Calu3 (cell line): ENCODE measurements at regions not wholly inside any gene's neighbourhood (a gene's known extent, or its start where the extent isn't known, plus 50 kb on each side); places are given as distances from the start of the nearest gene placed in this dataset.

Source experiments
- BruUV-seq: library from RNA; stranded (reverse); fragments of 400-500 nt; replicated peaks from 2 replicates; lab custom pipeline; 2021; lab: Mats Ljungman, UMichigan
- CTCF ChIA-PET: fragments of 300-600 bp; sonication (Branson Sonifier 250); formaldehyde crosslinking; loops from one replicate; lab custom pipeline; 2022; ENCODE audit warnings: antibody characterized with exemption; lab: Charles Lee
- DNase-seq: peaks from one replicate; pipeline ENCODE4 v3.0.0; 2022
- H3K27ac Mint-ChIP-seq: one replicate; pipeline ENCODE4 v1.8.0; 2022; ENCODE audit warnings: mixed read lengths; ENCODE audit not compliant: unreplicated experiment
- H3K27me3 Mint-ChIP-seq: one replicate; pipeline ENCODE4 v1.8.0; 2022; ENCODE audit warnings: mixed read lengths; ENCODE audit not compliant: unreplicated experiment
- H3K36me3 Mint-ChIP-seq: one replicate; pipeline ENCODE4 v1.8.0; 2022; ENCODE audit warnings: mild to moderate bottlenecking, moderate library complexity, mixed read lengths; ENCODE audit not compliant: insufficient read depth, unreplicated experiment
- H3K4me1 Mint-ChIP-seq: one replicate; pipeline ENCODE4 v1.8.0; 2022; ENCODE audit warnings: mild to moderate bottlenecking, low read depth, mixed read lengths; ENCODE audit not compliant: unreplicated experiment
- H3K4me3 Mint-ChIP-seq: one replicate; pipeline ENCODE4 v1.8.0; 2022; ENCODE audit warnings: mild to moderate bottlenecking, low read depth, moderate library complexity, mixed read lengths; ENCODE audit not compliant: unreplicated experiment
- H3K9me3 Mint-ChIP-seq: one replicate; pipeline ENCODE4 v1.8.0; 2022; ENCODE audit warnings: low read depth, mixed read lengths; ENCODE audit not compliant: unreplicated experiment
- CTCF ChIP-seq: fragments of 200-600 bp; IDR thresholded peaks from one replicate; pipeline ENCODE4 v1.8.0; 2022; ENCODE audit warnings: antibody characterized with exemption; ENCODE audit not compliant: unreplicated experiment
- intact Hi-C: fragments of 100-400 bp; cut with micrococcal nuclease; formaldehyde crosslinking; loops from one replicate; pipeline ENCODE4 v1.10.0; 2022; ENCODE audit not compliant: unreplicated experiment

GRCh38 chr21:35245879-35246278 lies 196.8 kb upstream of the RUNX1 start:
- TF ChIP-seq CTCF = no peak
- DNase-seq = no peak
- H3K27ac Mint-ChIP-seq = no peak overlapping the region
- H3K4me3 Mint-ChIP-seq = no peak overlapping the region
- CTCF ChIA-PET = no interaction called here
- no peaks in the 10 kb centered on the region for H3K27me3 Mint-ChIP-seq
- peaks cover 17% of the 10 kb centered on the region for H3K4me1 Mint-ChIP-seq
- H3K9me3 Mint-ChIP-seq = peaks cover 3% of the 10 kb centered on the region
- intact Hi-C loops = no loop called here
- no TSS peak for BruUV-seq
- H3K36me3 Mint-ChIP-seq = peaks cover 5% of the 10 kb centered on the region

DNA sequence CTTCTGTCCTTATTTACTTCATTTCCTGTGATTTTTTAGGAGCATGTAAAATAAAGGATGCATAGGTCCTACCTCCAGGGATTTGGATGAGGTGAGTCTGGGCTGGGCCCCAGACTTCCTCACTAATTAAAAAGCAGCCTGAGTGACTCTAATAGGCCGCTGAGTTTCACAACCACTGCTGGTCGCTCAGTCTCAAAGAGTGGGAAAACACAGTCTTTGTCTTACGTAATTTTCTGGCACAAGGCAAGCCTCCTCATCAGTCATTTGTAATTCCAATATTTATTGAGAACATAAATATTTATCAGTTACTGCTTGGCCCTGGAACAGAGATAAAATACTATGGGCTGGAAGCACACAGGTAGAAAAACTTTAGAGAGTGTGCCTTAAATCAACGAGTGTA lies 195.4 kb upstream of the RUNX1 start:
- no peak for TF ChIP-seq CTCF
- Mint-ChIP-seq H3K27me3 (no peaks in the 10 kb centered on the region), H3K4me3 (no peak overlapping the region), H3K4me1 (peaks cover 17% of the 10 kb centered on the region), H3K9me3 (peaks cover 3% of the 10 kb centered on the region), H3K36me3 (peaks cover 5% of the 10 kb centered on the region), H3K27ac (no peak overlapping the region)
- intact Hi-C loops = no loop called here
- no TSS peak for BruUV-seq
- CTCF ChIA-PET = no interaction called here
- no peak for DNase-seq

DNA sequence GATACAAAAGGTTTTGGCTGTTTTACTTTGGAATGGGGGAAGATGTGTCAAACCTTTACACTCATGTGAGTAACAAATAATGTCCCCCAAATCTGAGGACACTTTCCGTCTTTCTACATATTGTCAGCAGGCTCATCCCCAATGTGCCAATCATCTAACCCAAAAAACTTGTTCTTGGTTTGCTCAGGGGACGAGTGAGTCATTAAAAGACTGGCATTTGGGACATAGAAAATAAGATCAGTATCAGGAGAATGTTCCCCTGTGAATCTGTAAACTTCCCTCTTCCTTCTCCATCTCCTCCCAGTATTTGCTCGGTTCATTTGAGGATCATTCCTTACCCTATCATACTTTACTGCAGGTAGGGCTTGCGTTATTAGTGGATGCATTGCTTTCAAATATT lies 194.1 kb upstream of the RUNX1 start:
- intact Hi-C loops = no loop called here
- CTCF ChIA-PET = no interaction called here
- no TSS peak for BruUV-seq

DNA sequence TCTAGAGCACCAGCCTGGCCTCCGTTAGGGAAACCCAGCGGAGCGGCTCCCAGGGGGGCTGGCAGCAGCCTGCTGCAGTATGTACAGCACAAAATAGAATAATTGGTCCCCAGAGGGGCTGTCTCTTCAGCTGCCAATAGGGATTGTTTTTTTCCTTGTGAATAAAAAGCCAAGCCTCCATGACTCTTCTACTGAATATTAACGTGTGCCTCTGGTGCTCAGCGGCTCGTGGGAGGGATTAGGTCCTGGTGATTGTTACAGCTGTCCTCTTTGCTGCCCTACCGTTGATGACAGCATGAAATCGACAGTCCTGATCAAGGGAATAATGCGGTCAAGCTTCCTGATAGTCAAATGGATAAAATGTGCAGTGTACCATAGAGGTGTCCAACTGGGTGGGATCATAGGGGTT lies 190.7 kb upstream of the RUNX1 start:
- intact Hi-C loops = no loop called here
- H3K4me3 Mint-ChIP-seq = no peak overlapping the region
- DNase-seq = no peak
- CTCF ChIA-PET = no interaction called here
- H3K4me1 Mint-ChIP-seq = peaks cover 8% of the 10 kb centered on the region
- H3K27ac Mint-ChIP-seq = no peak overlapping the region
- H3K36me3 Mint-ChIP-seq = no peaks in the 10 kb centered on the region
- no peak for TF ChIP-seq CTCF
- H3K27me3 Mint-ChIP-seq = no peaks in the 10 kb centered on the region
- H3K9me3 Mint-ChIP-seq = peaks cover 4% of the 10 kb centered on the region
- no TSS peak for BruUV-seq

More for the DNA sequence above, 194.1 kb upstream of the RUNX1 start:
- no peak for DNase-seq
- H3K36me3 Mint-ChIP-seq = no peaks in the 10 kb centered on the region
- no peak overlapping the region for H3K27ac Mint-ChIP-seq
- TF ChIP-seq CTCF = no peak
- H3K4me1 Mint-ChIP-seq = peaks cover 5% of the 10 kb centered on the region
- peaks cover under 1% of the 10 kb centered on the region for H3K9me3 Mint-ChIP-seq
- H3K27me3 Mint-ChIP-seq = no peaks in the 10 kb centered on the region
- H3K4me3 Mint-ChIP-seq = no peak overlapping the region
